ENCODE measurements at regions not wholly inside any gene's neighbourhood (a gene's known extent, or its start where the extent isn't known, plus 50 kb on each side); places are given as distances from the start of the nearest gene placed in this dataset.

DNA sequence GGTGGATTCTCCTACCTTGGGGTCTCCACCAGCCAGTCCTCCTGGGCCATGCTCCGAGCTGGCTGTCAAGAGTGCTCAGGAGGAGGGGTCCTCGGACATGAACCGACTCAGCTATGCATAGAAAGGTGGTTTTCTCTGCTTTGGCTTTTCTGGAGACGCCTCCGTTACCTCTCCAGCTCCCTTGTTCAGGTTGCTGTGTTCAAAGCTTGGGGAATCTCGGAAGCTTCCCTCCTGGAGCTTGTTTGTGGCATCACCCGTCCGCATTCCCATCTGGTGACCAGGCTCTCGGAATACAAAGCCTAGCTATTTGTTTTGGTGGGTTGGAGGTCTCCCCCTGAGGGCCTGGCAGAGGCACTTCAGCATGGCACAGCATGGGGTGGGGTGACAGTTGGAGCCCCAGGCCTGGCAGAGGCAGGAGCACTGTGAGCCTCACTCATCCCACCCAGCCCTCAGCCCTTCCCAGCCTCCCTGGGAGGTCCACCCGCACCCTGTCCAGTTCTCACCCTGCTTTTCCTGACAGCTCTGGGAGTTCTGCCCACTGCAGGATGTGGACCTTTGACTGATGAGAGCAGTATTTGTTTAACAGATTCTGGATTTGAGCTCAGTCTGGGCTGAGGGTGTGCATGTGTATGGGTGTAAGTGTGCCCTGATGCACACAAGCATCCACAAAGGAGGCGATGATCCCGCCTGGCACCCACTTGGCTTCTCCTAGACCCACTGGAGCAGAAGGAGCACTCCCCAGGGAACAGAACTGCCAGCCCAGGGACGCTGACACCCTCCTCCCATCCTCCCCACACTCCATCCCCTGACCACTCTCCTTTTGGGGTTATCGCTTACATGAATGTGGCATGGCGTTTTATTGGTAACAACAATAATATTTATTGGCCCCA lies 107.3 kb upstream of the HS6ST1 start:
- Histone ChIP-seq H3K4me3 (ENCODE audit: low read depth, low read length) (no peak overlapping the region), H3K27me3 (no peaks in the 10 kb centered on the region), H3K4me1 (peaks cover 17% of the 10 kb centered on the region), H3K36me3 (no peaks in the 10 kb centered on the region), H3K9me3 (no peaks in the 10 kb centered on the region)
- TF ChIP-seq, protein P1, sequence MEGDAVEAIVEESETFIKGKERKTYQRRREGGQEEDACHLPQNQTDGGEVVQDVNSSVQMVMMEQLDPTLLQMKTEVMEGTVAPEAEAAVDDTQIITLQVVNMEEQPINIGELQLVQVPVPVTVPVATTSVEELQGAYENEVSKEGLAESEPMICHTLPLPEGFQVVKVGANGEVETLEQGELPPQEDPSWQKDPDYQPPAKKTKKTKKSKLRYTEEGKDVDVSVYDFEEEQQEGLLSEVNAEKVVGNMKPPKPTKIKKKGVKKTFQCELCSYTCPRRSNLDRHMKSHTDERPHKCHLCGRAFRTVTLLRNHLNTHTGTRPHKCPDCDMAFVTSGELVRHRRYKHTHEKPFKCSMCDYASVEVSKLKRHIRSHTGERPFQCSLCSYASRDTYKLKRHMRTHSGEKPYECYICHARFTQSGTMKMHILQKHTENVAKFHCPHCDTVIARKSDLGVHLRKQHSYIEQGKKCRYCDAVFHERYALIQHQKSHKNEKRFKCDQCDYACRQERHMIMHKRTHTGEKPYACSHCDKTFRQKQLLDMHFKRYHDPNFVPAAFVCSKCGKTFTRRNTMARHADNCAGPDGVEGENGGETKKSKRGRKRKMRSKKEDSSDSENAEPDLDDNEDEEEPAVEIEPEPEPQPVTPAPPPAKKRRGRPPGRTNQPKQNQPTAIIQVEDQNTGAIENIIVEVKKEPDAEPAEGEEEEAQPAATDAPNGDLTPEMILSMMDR (IDR thresholded peaks at IDR 0.05; ENCODE audit: low read depth, low read length), result no peak
- DNase-seq, result no peak

GRCh38 chr2:128427413-128427755 lies 108.7 kb upstream of the HS6ST1 start:
- DNase-seq, result no peak
- Histone ChIP-seq H3K27me3 (no peaks in the 10 kb centered on the region), H3K36me3 (no peaks in the 10 kb centered on the region), H3K9me3 (no peaks in the 10 kb centered on the region), H3K4me1 (peaks cover 10% of the 10 kb centered on the region), H3K4me3 (ENCODE audit: low read depth, low read length) (no peak overlapping the region)
- TF ChIP-seq, protein P1 (IDR thresholded peaks at IDR 0.05; ENCODE audit: low read depth, low read length), result no peak

- Histone ChIP-seq H3K36me3 (no peaks in the 10 kb centered on the region), H3K9me3 (no peaks in the 10 kb centered on the region), H3K4me1 (peaks cover 10% of the 10 kb centered on the region), H3K27me3 (no peaks in the 10 kb centered on the region), H3K4me3 (ENCODE audit: low read depth, low read length) (no peak overlapping the region)
- TF ChIP-seq, protein P1 (IDR thresholded peaks at IDR 0.05; ENCODE audit: low read depth, low read length), result no peak
- no peak for DNase-seq
Observed at GRCh38 chr2:128428415-128428814, 109.7 kb upstream of the HS6ST1 start.

DNA sequence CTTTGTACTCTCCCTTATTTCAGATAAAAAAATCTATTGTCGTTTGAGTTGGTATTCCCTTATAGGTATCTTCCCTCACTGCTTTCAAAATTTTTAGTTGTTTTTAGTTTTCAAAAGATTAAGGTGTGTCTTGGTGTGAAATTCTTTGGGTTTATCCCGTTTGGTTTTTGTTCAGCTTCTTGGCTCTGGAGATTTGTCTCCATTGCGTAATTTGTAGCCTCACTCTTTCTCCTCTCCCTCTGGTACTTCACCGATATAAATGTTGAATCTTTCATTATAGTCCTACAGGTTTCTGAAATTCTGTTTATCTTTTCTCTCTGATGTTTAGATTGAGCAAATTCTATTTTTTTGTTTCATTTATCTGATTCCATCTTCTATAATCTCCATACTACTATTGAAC lies 113.8 kb upstream of the HS6ST1 start:
- H3K4me3 ChIP-seq (ENCODE audit: low read depth, low read length), result no peak overlapping the region
- DNase-seq, result no peak
- H3K27me3 ChIP-seq, result no peaks in the 10 kb centered on the region
- H3K36me3 ChIP-seq, result no peaks in the 10 kb centered on the region
- no peaks in the 10 kb centered on the region for H3K4me1 ChIP-seq
- TF ChIP-seq, protein P1 (IDR thresholded peaks at IDR 0.05; ENCODE audit: low read depth, low read length), result no peak
- no peaks in the 10 kb centered on the region for H3K9me3 ChIP-seq

DNA sequence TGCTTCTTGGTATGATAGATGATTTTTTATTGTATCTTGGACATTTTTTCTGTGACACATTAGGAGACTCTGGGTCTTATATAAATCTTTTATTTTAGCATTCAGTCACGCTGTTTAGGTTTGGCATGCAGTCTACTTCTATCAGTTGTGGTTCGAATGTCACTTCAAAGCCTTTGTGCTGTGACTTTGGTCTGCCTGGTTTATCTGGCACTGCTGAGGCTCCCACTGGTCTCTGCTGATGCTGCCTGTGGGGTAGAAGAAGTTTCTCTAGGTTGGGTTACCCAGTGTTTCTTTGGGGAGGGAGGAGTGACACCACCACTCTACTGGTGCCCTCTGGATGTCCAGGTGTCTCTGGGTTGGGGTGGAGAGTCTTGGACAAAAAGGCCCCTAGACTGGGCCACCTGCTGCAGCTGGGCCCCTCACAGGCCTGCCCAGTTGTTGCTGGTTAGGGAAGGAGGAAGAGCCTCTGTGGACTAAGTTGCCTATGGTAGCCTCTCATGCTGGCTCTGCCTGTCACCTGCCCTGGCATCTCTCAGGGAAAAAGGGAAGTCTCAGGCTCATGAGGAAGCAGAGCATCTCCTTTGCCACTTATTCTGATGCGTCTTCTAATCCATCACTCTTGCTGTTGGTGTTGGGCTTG lies 115.4 kb upstream of the HS6ST1 start:
- no peak for DNase-seq
- Histone ChIP-seq H3K4me1 (no peaks in the 10 kb centered on the region), H3K36me3 (no peaks in the 10 kb centered on the region), H3K27me3 (no peaks in the 10 kb centered on the region), H3K4me3 (ENCODE audit: low read depth, low read length) (no peak overlapping the region), H3K9me3 (no peaks in the 10 kb centered on the region)
- TF ChIP-seq, protein P1 (IDR thresholded peaks at IDR 0.05; ENCODE audit: low read depth, low read length), result no peak
